SK-N-SH (cell line): ENCODE measurements at regions not wholly inside any gene's neighbourhood (a gene's known extent, or its start where the extent isn't known, plus 50 kb on each side); places are given as distances from the start of the nearest gene placed in this dataset.

Experiments
- EP300 ChIP-seq, 2 experiments: IDR thresholded peaks; 2 replicates each; pipeline versions ENCODE4 v1.4.0 to v1.6.1; 2012; ENCODE audit warnings: borderline replicate concordance in 1 of 2, low read depth in 1 of 2, low read length in 1 of 2
- YY1 ChIP-seq: IDR thresholded peaks from 2 replicates; pipeline ENCODE4 v1.4.0; 2012; ENCODE audit warnings: low read depth, mild to moderate bottlenecking
- TF ChIP-seq, protein P1 (sequence below): fragments of 200-600 bp; sonication (generic); IDR thresholded peaks from 2 replicates; pipeline ENCODE4 v1.6.1; 2017; ENCODE audit warnings: antibody characterized with exemption, mild to moderate bottlenecking, moderate library complexity
- TF ChIP-seq, protein P2 (sequence below): fragments of 150-350 bp; IDR thresholded peaks from 2 replicates; pipeline ENCODE4 v1.6.1; 2017; ENCODE audit warnings: antibody characterized with exemption, low read length, low read depth, borderline replicate concordance

DNA sequence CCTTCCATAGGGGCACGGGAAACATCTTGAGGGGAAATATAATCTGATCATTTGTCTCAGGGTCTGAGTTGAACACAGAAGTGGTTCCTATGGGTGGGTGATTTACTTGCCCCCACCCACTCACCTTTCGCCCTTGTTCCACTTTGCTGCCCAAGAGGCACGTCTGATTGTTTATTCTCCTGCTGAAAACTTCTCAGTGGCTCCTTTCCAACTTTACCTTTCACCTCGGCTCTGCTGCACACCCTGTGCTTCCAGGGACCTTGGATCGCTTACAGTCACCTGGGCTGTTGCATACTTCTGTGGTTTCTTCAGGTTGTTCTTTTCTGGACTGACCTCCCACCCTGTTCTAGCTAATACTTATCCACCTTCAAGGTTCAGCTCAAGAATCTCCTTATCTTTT lies 213.4 kb upstream of the JADE1 start:
- TF ChIP-seq, protein P1, sequence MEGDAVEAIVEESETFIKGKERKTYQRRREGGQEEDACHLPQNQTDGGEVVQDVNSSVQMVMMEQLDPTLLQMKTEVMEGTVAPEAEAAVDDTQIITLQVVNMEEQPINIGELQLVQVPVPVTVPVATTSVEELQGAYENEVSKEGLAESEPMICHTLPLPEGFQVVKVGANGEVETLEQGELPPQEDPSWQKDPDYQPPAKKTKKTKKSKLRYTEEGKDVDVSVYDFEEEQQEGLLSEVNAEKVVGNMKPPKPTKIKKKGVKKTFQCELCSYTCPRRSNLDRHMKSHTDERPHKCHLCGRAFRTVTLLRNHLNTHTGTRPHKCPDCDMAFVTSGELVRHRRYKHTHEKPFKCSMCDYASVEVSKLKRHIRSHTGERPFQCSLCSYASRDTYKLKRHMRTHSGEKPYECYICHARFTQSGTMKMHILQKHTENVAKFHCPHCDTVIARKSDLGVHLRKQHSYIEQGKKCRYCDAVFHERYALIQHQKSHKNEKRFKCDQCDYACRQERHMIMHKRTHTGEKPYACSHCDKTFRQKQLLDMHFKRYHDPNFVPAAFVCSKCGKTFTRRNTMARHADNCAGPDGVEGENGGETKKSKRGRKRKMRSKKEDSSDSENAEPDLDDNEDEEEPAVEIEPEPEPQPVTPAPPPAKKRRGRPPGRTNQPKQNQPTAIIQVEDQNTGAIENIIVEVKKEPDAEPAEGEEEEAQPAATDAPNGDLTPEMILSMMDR, result no peak
- TF ChIP-seq, protein P2, sequence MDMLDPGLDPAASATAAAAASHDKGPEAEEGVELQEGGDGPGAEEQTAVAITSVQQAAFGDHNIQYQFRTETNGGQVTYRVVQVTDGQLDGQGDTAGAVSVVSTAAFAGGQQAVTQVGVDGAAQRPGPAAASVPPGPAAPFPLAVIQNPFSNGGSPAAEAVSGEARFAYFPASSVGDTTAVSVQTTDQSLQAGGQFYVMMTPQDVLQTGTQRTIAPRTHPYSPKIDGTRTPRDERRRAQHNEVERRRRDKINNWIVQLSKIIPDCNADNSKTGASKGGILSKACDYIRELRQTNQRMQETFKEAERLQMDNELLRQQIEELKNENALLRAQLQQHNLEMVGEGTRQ, result no peak
- TF ChIP-seq EP300 (IDR thresholded peaks at IDR 0.05; ENCODE audit: borderline replicate concordance in 1 of 2, low read depth in 1 of 2, low read length in 1 of 2) (no peak), YY1 (no peak)
